GM18907 (cell line): ENCODE measurements at regions not wholly inside any gene's neighbourhood (a gene's known extent, or its start where the extent isn't known, plus 50 kb on each side); places are given as distances from the start of the nearest gene placed in this dataset.
A peak's percentile ranks its signal among the peaks of the same experiment; 100 is the strongest.

Source experiments
- ATAC-seq: cut with Tn5 transposase; IDR thresholded peaks from one replicate; pipeline ENCODE4 v1.9.1; 2021; ENCODE audit warnings: mild to moderate bottlenecking, moderate library complexity; ENCODE audit not compliant: unreplicated experiment

DNA sequence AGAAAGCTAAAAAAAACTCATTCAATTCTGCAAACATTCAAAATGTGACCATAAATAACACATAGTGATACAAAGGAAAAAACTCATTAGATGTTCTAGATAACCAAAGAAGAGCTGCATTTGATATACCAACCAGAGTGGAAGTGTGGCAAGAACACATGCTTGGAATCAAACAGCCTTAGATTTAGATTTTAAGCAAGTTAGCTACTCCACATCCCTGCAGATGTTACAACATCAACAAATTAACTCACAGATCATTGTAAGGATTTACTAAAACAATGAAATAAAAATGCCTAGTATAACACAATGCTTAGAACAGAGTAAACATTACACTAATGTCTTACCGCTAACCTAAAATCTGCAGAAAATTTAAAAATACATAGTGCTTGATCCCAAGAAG lies 114.0 kb upstream of the AKIP1 start:
- ATAC-seq = no peak

DNA sequence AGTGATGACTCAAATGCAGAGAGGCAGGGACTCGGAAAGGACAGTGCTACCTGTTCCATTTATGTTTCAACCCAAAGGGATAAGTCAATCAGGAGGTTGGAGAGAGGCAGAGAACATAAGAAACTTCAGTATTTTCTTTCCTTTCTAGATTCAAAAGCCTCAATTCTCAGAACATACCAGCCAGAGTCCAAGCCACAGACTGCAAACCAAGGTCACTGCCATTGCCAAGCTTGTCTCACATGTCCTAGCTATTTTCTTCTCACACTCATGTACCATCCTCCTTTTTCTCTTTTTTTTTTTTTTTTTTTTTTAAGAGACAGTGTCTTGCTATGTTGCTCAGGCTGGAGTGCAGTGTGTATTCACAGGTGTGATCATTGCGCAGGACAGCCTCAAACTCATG lies 111.7 kb upstream of the AKIP1 start:
- ATAC-seq = no peak

DNA sequence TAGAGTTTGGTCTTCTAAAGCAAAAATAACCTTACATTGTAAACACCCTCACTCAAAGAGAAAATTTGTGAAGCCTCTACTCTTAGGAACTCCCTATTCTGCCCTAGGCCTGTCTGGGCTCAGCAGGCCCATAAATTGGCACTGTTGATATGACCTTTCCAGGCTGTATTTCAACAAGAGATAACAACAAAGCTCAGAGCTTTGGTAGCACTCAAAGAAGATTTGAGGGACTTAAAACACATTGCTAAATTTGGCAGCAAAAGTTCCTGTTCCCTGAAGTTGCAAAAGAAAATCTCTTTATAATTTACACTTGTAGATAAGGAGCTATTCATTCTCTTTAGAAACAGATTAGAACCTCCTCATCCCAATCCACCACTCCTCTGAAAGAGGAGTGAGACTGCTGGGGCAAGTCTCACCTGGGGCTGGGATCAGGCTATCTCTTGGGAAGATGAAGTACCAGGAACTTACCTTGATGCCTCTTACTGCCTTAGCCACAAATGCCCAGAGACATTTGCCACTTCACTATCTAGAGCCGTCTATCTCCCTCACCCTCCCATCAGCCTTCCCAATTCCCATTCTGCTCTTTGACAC lies 110.4 kb upstream of the AKIP1 start:
- ATAC-seq = no peak

DNA sequence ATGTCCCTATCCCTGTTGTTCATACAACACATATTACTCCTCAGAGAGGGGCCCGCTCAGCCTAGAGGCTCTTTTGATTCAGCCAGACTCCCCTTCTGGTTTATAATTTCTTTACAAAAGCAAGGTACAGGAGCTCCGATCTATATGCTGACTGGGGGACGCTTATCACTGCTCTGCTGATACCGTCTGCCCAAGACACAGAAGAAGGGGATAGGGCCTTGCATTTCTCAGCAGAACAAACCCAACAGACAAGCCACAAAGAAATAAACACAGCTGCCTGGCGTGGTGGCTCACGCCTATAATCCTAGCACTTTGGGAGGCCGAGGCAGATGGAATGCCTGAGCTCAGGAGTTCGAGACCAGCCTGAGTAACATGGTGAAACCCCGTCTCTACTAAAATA lies 109.9 kb upstream of the AKIP1 start:
- no peak for ATAC-seq

DNA sequence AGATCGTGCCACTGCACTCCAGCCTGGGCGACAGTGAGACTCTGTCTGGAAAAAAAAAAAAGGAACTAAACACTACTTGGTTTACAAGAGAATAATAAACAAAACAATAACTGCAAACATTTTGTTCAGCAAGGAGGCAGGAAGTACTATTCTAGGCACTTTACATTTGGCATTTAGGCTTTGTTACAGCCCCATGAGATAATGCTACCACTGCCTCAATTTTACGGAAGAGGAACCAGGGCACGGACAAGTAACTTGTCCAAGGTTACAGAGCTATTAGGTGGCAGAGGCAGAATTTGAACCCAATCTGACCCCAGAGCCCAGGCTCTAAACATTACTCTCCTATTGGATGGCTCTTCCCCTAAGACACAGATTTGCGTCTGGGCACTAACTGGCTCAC lies 108.7 kb upstream of the AKIP1 start:
- ATAC-seq = no peak

DNA sequence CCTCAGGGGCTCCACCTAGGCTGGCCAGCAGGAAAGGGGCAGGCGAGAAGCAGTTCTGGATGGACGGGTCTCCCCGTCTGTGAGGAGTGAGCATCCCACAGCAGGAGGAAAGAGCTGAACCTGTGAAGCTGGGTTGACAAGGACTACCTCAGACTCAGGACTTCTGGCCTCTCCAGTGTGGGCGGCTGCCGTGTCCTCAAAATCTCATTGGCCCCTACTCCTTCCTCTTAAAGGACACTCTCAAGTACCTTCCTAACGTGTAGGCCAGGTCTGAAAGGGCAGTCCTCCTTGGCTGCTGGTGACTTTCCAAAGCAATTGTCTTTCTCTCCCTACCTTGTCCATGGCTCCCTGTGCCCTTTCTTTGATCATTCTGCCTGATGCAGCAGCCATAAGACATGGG lies 107.0 kb upstream of the AKIP1 start:
- no peak for ATAC-seq

DNA sequence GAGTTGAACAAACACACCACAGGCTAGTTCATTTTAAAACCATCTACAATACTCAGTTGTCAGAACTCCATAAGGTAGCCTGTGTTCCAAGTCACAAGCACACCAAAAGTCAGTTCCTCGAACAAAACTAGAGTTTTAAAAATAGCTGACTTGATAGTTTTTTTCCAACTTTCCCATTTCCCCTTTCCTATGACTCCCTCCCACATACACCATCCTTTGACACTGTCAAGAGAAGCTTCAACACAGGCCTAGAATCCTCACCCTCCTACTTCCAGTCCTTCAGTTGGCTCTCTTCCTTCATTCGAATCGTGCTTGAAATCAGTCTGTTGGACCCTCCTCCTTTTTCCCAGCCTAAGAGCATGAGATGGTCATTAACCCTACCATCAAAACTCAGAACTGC lies 105.7 kb upstream of the AKIP1 start:
- ATAC-seq = no peak

DNA sequence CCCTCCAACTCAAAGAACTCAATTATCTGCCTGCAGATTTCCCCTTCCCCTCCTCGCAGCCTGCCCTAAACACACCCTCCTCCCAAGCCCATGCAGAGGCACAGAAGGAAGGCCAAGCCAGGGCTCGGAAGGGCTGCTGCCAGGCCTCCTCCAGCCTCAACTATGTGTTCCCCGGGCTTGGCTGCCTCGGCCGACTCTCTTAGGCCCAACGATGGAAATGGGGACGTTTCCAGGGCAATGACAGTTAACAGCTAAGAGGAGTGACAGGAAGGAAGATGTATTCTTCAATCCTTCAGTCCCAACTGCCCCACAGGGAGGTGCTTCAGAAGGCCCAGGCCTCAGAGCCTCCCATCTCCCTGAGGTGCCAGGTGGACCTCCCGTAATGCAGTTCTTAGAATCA lies 104.0 kb upstream of the AKIP1 start:
- ATAC-seq = no peak

DNA sequence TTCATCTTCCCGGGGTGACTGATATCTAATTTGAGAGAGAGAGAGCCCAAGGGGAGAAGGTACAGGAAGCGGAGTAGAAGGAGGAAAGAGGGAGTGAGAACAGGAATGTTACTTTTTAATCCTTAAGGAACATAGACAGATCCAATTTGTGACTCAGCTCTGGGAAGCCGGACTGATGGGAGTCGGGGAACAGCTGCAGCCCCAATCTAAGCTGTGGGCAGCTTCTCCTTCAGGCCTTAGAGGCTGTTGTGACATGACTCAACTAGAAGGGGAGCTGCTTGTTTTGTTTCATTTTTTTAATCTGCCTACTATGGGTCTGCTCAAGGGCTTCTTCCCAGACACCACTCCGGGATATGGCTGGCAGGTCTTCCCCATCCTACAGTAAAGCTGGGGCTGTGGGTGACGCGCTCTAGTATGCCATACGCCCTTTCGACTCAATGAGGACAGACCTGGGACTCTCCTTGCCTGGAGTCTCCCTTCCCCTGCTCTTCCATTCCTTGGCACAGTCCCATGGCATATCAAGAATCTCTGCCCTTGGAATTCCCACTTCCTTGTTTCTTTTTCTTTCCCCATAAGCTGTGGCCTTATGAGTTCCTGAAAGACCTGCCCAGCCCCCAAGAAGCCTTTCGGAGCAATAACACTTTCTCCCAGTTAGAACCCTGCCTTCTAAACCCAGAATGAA lies 103.3 kb upstream of the AKIP1 start:
- ATAC-seq = no peak

DNA sequence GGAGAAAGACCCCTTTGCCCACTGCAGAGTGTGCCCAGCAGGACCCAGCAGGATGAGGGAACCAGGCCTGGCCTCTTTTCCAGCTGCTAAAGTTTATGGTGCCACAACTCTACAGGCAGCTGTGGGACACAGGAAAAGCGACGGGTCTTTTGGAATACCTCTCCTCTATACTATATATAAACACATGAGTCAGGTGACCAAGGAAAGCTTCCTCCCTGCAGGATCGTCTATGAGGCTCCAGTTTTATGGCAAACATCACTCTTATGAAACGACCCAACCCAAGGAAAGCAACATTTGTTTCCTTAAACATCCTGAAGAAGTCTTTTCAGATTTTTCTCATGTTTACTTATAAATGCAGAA lies 102.8 kb upstream of the AKIP1 start:
- ATAC-seq = no peak

DNA sequence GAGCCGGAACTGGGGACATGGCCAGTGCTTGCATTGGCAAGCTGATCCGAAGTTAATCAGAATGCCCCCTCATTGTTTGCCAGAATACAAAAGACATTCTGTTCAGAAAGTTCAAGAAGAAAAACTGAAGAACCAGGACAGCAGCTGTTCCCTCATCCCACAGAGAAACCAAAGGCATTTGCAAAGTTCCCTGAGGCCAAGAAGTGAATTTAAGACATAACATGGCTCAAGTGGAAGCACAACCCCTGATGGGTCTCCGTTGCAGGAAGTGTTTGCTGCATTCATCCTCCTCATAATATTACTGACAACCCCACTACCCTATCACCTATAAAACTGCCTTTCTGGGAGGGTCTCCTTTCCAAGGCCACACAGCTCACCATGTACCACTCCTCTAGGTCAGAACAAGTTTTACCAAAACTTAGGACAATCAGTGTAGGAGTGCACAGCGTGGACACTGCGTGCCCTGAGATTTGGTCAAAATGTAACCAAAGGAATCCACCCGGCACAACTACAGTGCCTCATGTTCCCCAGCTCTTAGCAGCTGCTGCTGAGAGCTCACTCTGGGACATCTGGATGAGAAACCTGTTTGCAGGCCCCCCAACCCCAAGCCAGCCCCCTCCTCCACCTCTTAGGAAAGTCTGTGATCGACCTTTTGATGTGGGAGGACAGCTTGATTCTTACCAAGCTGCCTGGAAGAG lies 101.6 kb upstream of the AKIP1 start:
- ATAC-seq = no peak

DNA sequence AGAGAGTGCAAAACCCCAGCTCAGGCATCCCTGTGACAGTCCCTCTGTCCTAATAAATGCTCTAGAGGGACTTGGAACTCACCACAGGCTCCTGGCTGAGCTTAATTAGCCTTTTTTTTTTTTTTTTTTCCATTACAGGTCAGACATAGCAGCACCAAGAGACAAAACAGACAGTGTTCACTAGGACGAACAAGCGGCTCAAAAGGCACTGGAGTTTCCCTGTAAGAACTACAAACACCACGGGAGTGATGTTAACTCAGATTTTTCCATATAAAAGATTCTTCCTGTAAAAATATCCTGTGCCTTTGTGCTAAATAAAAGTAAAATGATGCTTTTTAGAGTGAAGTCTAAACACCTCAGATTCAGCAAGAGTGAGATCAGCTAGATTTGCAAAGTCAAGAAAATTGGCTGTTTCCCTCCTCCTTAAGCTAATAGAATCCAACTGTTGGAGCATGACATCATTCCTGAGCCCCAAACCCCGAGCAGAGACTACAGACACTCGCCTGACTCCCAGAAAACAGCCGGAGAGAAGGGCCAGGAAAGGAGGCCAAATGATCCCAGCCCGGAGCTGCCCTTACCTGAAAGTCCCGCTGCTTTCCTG lies 101.0 kb upstream of the AKIP1 start:
- ATAC-seq = no peak

DNA sequence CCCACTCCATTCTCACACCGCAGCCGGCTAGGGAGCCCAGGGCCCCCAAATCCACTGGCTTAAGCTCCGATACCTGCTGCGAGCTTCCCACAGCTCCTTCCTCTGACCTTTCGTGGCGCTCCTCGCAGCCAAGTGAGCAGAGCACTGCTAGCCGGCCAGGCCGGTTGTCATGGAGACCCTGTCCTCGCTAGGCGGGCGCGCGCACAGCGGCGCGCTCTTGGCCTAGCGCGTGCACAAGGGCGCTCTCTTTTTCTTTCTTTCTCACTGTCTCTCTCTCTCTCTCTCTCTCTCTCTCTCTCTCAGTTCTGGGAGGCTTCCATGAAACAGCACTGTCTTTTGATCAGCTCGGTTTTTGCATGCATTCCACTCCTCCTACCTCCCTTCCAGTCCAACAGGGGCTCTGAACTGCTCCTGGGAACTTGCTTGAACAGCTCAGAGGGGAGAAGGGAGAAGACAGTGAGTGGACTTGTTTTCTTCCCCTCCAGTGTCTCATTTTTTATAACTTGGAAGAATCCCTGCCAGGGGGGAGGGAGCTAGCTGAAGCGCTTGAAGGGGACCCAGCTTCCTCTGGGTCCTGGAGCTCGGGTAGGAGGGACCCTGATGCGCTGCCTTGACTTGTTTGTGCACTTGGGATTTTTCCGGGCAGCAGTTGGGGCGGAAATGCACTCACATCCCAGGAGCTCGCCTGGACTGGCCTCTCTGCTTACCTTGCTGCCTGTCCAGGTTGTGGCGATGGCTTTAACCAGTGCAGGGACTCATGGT lies 100.3 kb upstream of the AKIP1 start:
- no peak for ATAC-seq

DNA sequence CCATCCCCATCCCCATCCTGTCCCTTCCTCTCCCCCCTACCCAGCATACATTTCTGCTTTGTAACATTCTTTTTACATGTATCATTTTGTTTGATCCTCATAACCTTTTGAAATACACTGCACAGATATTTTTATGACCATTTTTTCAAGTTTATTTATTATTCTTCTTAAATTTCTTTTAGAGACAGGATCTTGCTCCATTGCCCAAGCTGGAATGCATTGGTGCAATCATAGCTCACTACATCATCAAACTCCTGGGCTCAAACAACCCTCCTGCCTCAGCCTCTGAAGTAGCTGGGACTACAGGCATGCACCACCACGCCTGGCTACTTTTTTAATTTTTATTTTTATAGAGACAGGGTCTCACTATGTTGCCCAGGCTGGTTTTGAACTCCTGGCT lies 99.4 kb upstream of the AKIP1 start:
- no peak for ATAC-seq

DNA sequence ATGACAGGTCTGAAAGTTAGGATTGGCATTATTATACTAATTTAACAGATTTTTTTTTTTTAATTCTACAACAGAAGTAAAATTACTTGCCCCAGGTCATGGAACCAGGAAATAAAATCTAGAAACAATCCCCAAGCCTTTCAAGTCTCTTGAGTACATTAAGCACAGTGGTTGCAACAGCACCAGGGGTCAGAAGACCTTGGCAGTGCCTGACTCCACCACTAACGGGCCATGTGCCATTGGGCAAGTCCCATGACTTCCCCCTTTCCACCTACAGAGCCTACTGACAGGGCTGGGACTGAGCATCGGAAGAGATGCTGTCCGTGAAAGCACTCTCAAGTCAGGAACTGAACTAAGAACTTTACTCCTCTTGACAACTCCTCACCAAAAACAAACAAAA lies 98.6 kb upstream of the AKIP1 start:
- ATAC-seq = no peak

DNA sequence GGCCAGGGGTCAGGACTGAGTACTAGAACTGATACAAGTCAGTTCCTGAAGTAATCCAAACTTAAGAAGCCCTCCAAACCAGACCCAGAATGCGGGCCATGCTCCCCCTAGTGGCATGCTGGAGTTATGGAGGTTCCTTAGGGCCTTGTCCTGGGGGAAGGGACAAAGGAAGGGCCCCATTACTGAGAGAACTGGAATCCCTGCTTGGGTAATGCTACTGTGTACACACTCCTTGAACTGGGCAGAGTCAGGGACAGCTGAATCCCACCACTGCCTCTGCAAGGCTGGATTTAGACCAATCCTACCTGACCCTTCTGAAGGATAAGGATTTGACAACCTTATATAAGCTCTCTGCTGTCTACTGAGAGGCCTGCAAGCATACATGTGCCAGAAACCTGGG lies 97.3 kb upstream of the AKIP1 start:
- ATAC-seq = peak; percentile 66

DNA sequence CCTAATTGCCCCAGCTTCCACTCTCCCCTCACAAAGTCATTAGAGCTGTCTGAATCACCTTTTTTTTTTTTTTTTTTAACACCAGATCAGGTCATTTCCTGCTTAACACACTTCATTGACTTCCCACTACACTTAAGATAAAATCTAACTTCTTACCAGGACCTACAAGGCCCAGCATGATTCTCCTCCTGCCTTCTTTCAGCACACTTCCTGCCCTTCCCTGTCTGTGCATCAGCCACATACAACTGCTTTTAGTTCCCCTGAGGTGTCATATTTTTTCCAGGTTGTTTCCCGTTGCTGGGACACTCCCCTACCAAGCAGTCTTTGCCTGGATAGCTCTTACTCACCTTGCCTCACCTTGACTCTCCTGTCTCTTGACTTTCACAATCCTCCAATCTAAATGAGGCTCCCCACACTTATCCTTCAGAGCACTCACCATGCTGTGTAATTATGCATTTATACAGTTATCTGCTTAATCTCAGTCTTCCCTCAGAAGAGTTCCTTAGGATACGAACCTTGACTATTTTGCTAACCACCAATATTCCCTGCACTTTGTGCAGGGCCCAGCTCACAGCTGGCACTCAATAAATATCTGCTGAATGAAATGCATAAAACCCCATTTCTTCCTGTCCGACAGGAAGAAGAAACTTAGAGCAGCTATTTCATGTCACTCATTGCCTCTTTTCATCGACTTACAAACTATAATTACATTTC lies 96.6 kb upstream of the AKIP1 start:
- ATAC-seq = no peak

DNA sequence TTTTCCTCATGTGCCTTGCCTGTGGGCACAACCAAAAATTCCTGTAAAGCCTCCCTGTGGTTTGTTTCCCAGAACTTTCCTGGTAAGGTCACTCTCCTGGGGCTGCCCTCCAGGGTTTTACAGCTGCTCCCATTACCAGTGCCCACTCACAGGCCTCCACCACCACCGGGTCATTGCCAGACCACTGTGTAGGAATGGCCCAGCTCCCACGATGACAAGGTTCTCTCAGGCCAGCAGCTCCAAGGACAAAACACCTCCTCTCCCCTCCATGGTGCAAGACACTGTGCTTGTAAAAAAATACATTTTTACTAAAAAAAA lies 96.1 kb upstream of the AKIP1 start:
- no peak for ATAC-seq

DNA sequence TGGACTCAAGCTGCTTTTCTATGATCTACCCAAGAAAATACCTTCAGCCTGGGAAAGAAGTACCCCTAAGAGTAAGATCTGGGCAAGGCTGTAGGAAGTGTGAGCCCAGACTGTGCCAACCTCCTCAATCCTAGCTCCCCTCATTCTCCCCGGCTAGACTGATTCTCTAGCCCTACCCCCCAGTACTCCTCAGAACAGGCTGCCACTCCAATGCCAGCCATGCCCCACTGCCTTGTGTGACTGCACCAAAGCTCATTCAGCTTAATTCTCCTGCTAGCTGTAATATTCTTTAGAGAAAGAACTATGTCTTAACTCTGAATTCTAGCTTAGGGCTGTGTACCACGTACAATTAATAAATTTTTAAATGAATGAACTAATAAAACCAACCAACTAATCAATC lies 92.6 kb upstream of the AKIP1 start:
- no peak for ATAC-seq

DNA sequence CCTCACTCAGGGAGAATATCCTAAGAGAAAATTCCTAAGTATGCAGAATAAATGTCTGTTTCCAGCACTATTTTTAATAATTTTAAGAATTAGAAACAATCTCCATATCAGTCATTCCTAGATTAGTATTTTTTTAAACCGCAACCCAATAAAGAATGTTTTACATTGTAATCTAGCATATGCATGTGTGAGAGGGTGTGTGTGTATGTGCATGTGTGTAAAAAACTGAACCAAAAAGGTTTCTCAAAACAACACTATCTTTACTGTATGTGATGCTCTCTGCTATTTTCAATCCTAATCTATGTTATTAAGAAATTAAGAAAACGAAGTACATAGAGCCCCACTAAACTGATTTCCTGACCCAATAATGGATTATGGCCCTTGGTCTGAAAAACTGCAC lies 90.6 kb upstream of the AKIP1 start:
- ATAC-seq = no peak

DNA sequence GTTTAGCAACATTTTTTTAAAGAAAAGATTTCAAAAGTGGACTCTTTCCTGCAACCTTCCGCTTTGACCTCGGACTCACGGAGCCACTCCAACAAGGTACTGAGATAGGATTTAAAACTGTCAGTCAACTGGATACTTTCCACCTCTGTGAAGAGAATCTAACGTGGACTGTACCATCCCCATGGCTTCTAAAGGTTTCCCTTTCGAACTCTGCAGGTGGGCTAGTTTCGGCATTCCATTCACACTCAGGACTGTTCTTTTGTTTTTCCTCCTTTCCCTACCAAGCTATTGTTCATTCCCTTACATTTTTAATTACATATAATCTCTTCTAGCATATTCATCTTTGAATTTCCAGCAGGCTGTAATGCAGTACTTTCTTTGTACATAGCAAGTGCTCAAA lies 88.5 kb upstream of the AKIP1 start:
- no peak for ATAC-seq
